Loucy (cell line): ENCODE measurements at regions not wholly inside any gene's neighbourhood (a gene's known extent, or its start where the extent isn't known, plus 50 kb on each side); places are given as distances from the start of the nearest gene placed in this dataset.

Experiments used
- CTCF ChIP-seq: fragments of 200-600 bp; sonication (generic); conservative IDR thresholded peaks from 2 replicates; pipeline ENCODE4 v1.5.1; 2014; ENCODE audit warnings: mild to moderate bottlenecking, antibody characterized with exemption, low read length
- EZH2phosphoT487 ChIP-seq: fragments of 200-600 bp; IDR thresholded peaks from 2 replicates; pipeline ENCODE4 v1.6.1; 2018; ENCODE audit warnings: antibody characterized with exemption, mild to moderate bottlenecking, moderate library complexity, borderline replicate concordance

GRCh38 chr18:1483385-1483784, 578.7 kb downstream of the ADCYAP1 start:
- TF ChIP-seq EZH2phosphoT487 (no peak), CTCF (no peak)
